Activated naive CD4-positive, alpha-beta T cell treated with anti-CD3 and anti-CD28 coated beads for 36 hours (primary cell): ENCODE measurements at regions not wholly inside any gene's neighbourhood (a gene's known extent, or its start where the extent isn't known, plus 50 kb on each side); places are given as distances from the start of the nearest gene placed in this dataset.

Source experiments
- CTCF ChIA-PET: fragments of 350-600 bp; sonication (Branson Sonifier 250); formaldehyde crosslinking; loops from one replicate; lab custom pipeline; 2021; ENCODE audit warnings: antibody characterized with exemption; lab: Charles Lee
- DNase-seq: peaks from one replicate; pipeline ENCODE4 v3.0.0-alpha.2; 2020
- H3K27ac Mint-ChIP-seq: one replicate; pipeline ENCODE4 v1.8.0; 2021; ENCODE audit warnings: mild to moderate bottlenecking, mixed read lengths
- H3K27me3 Mint-ChIP-seq: one replicate; pipeline ENCODE4 v1.8.0; 2021; ENCODE audit warnings: low read depth, mixed read lengths
- H3K36me3 Mint-ChIP-seq: one replicate; pipeline ENCODE4 v1.8.0; 2021; ENCODE audit warnings: low read depth, mixed read lengths
- H3K4me1 Mint-ChIP-seq: one replicate; pipeline ENCODE4 v1.8.0; 2021; ENCODE audit warnings: low read depth, mixed read lengths
- H3K4me3 Mint-ChIP-seq: one replicate; pipeline ENCODE4 v1.8.0; 2021; ENCODE audit warnings: mild to moderate bottlenecking, moderate library complexity, mixed read lengths
- H3K9me3 Mint-ChIP-seq: one replicate; pipeline ENCODE4 v1.8.0; 2021; ENCODE audit warnings: mixed read lengths
- intact Hi-C: fragments of 100-400 bp; cut with micrococcal nuclease; formaldehyde crosslinking; loops from one replicate; pipeline ENCODE4 v1.15.1; 2023

DNA sequence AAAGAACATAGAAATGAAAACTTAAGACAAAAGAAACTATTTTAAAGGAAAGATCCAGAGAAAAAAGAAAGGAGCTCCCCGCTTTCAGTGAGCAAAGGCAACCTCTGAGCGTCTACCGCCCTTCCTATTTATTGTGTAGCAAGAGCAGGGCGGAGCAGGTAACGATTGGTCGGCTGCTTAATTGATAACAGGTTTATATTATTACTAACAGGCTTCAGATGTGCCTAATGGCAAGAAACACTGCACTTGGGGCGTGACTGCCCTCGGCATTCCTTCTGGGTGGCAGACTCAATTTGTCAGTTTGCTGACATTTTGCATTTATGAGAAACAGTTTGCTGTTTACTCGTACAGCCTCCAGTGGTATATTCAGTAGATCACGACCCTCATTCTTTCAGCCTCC lies 482.7 kb upstream of the C9orf72 start:
- intact Hi-C loops = no loop called here
- Mint-ChIP-seq H3K4me1 (no peaks in the 10 kb centered on the region), H3K36me3 (no peaks in the 10 kb centered on the region), H3K9me3 (no peaks in the 10 kb centered on the region), H3K27ac (no peak overlapping the region), H3K27me3 (no peaks in the 10 kb centered on the region), H3K4me3 (no peak overlapping the region)
- DNase-seq = no peak
- CTCF ChIA-PET = no interaction called here

- intact Hi-C loops = no loop called here
- CTCF ChIA-PET = no interaction called here
- H3K27me3 Mint-ChIP-seq = no peaks in the 10 kb centered on the region
- DNase-seq = no peak
- H3K4me3 Mint-ChIP-seq = no peak overlapping the region
- no peaks in the 10 kb centered on the region for H3K9me3 Mint-ChIP-seq
- no peaks in the 10 kb centered on the region for H3K36me3 Mint-ChIP-seq
- no peaks in the 10 kb centered on the region for H3K4me1 Mint-ChIP-seq
- no peak overlapping the region for H3K27ac Mint-ChIP-seq
Measured at GRCh38 chr9:28056466-28056865, 483.2 kb upstream of the C9orf72 start.

DNA sequence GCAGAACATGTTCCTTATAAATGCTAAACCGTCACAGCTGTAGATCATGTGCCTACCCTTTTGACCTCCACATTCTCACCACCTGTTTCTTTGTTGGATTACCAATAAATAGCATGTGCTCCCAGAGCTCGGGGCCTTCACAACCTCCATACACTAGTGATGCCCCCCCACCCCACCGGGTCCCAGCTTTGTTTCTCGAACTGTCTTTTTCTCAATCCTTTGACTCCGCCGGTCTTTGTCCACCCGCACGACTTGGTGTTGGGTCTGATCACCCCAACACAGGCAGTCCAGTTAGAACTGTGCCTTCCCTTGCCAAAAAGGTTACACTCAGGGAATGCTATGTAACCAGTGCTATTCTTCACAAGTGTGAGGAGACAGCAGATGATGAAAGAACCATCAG lies 485.9 kb upstream of the C9orf72 start:
- Mint-ChIP-seq H3K9me3 (no peaks in the 10 kb centered on the region), H3K36me3 (no peaks in the 10 kb centered on the region), H3K27me3 (no peaks in the 10 kb centered on the region), H3K27ac (no peak overlapping the region), H3K4me1 (no peaks in the 10 kb centered on the region), H3K4me3 (no peak overlapping the region)
- CTCF ChIA-PET = interaction anchor here (0.6 kb wide), 1 partner anchor 23 kb away, joined by 4 read pairs; no protein-coding TSS in a partner anchor
- intact Hi-C loops = no loop called here
- no peak for DNase-seq

DNA sequence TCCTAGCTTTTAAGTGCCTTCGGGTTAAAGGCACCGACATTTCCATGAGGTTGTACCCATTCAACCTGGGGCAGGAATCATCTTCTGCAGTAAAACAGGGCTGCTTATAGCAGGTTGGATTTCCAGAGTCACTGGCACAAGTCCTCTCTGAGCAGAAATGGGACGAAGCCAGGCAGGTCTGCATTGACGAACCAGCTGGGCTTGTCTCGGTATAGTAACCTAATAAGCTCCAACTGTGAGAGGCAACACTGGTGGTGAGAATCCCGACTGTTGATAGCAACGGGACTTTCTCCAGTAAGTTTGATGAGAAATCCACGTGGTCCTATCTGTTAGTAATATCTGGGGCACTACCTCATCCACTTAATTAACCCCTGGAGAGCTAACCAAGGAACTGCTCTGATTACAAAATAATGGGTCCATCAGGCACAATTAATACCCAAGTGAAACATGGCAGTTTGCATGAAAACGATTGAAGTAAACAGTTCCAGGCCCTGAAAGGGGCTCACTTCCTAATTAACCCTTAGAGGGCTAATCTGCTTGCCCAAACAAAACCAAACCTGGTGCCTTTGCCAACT lies 491.0 kb upstream of the C9orf72 start:
- Mint-ChIP-seq H3K4me1 (no peaks in the 10 kb centered on the region), H3K4me3 (no peak overlapping the region), H3K36me3 (no peaks in the 10 kb centered on the region), H3K27me3 (no peaks in the 10 kb centered on the region), H3K27ac (no peak overlapping the region), H3K9me3 (no peaks in the 10 kb centered on the region)
- CTCF ChIA-PET = no interaction called here
- no peak for DNase-seq
- intact Hi-C loops = no loop called here

GRCh38 chr9:28073270-28073669 lies 500.0 kb upstream of the C9orf72 start:
- DNase-seq = peak; percentile 12
- H3K4me3 Mint-ChIP-seq = no peak overlapping the region
- no peak overlapping the region for H3K27ac Mint-ChIP-seq
- no peaks in the 10 kb centered on the region for H3K27me3 Mint-ChIP-seq
- CTCF ChIA-PET = interaction anchor here (0.5 to 1.4 kb wide), 2 partner anchors 139 to 307 kb away, joined by 3 to 4 read pairs; no protein-coding TSS in a partner anchor
- intact Hi-C loops = loop anchor here (1.0 kb wide), 1 partner anchor 347 kb away; no protein-coding TSS in a partner anchor
- no peaks in the 10 kb centered on the region for H3K9me3 Mint-ChIP-seq
- no peaks in the 10 kb centered on the region for H3K4me1 Mint-ChIP-seq
- H3K36me3 Mint-ChIP-seq = no peaks in the 10 kb centered on the region

DNA sequence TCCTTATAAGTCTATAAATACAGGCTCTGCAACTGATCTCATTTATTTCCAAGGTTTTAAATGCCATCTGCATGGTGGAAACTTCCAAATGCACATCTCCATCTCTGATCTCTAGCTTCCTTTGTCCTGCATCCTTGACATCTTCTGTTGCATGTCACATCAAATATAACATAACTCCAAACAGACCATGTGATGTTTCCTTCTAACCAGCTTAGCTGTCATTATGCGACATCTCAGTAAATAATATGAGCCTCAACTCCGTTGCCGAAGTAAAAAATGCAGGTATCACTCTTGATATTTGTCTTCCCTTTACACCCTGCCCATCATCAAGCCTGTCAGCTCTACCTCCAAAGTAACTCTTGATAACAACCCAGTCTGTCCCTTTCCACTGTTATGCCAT lies 506.4 kb upstream of the C9orf72 start:
- CTCF ChIA-PET = no interaction called here
- no peak overlapping the region for H3K27ac Mint-ChIP-seq
- no peaks in the 10 kb centered on the region for H3K36me3 Mint-ChIP-seq
- no peaks in the 10 kb centered on the region for H3K4me1 Mint-ChIP-seq
- H3K9me3 Mint-ChIP-seq = no peaks in the 10 kb centered on the region
- H3K27me3 Mint-ChIP-seq = no peaks in the 10 kb centered on the region
- DNase-seq = no peak
- no peak overlapping the region for H3K4me3 Mint-ChIP-seq
- intact Hi-C loops = no loop called here

DNA sequence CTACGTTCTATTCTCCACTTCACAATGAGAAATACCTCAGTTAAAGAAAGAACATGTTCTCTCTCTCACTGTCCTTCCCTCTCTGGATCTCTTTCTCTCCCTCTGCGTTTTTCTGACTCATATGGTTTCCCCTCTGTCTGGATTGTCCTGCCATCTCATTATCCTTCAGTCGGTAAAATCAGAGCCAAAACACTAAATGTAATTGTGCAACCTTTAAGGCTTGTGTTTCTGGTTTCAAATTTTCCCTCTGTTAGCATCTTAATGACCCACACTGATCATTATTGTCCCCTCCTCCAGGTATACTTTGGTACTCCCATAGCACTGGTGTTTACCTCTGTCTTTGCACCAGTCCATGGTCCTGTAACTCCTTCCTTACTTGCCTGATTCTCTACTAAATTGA lies 509.4 kb upstream of the C9orf72 start:
- Mint-ChIP-seq H3K27ac (no peak overlapping the region), H3K27me3 (no peaks in the 10 kb centered on the region), H3K9me3 (no peaks in the 10 kb centered on the region), H3K4me1 (no peaks in the 10 kb centered on the region), H3K4me3 (no peak overlapping the region), H3K36me3 (no peaks in the 10 kb centered on the region)
- CTCF ChIA-PET = interaction anchor here (0.8 kb wide), 1 partner anchor 23 kb away, joined by 4 read pairs; no protein-coding TSS in a partner anchor
- intact Hi-C loops = no loop called here
- no peak for DNase-seq

DNA sequence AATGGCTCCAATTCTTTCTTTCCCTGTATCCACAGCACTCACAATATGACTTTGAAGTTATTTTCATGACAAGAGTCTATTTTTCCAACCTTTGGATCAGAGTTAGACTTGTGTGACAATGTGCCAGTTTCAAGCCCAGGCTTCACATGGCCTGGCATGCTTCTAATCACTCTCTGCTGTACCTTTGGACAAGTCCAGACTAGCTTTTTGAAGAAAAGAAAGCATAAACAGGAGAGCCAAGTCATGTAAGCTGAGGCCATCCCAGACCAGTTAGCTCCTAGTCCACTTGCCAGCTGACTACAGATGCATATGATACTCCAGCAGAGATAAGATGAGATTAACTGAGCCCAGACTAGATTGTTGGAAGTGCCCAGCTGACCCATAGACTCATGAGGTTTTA lies 513.6 kb upstream of the C9orf72 start:
- CTCF ChIA-PET = no interaction called here
- no peak overlapping the region for H3K27ac Mint-ChIP-seq
- peaks cover 4% of the 10 kb centered on the region for H3K9me3 Mint-ChIP-seq
- H3K4me1 Mint-ChIP-seq = no peaks in the 10 kb centered on the region
- H3K27me3 Mint-ChIP-seq = no peaks in the 10 kb centered on the region
- H3K36me3 Mint-ChIP-seq = no peaks in the 10 kb centered on the region
- intact Hi-C loops = no loop called here
- DNase-seq = no peak
- no peak overlapping the region for H3K4me3 Mint-ChIP-seq

- H3K9me3 Mint-ChIP-seq = peaks cover 7% of the 10 kb centered on the region
- no peak for DNase-seq
- H3K4me1 Mint-ChIP-seq = no peaks in the 10 kb centered on the region
- H3K27ac Mint-ChIP-seq = no peak overlapping the region
- no peaks in the 10 kb centered on the region for H3K36me3 Mint-ChIP-seq
- no peaks in the 10 kb centered on the region for H3K27me3 Mint-ChIP-seq
- CTCF ChIA-PET = no interaction called here
- H3K4me3 Mint-ChIP-seq = no peak overlapping the region
- intact Hi-C loops = no loop called here
Measured at GRCh38 chr9:28092981-28093936, 520.0 kb upstream of the C9orf72 start.

DNA sequence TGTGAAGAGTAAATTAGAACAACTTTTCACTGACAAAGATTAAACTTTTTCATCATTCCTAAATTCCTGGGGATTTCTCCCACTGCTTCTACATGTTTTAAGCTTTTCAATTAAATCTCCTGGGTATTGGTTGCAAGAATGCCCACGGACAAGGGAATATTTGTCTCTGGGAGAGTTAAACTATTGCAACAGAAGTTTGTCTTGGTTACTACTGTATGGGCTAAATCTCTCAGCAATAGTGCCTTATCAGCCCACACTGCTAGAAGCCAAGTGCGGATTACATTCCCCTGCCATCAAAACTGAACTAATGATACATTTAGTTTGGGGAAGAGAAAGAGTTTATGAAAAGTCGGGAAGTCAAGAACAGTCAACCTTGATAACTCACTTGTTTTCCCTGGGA lies 528.2 kb upstream of the C9orf72 start:
- no peak for DNase-seq
- Mint-ChIP-seq H3K27me3 (no peaks in the 10 kb centered on the region), H3K36me3 (no peaks in the 10 kb centered on the region), H3K27ac (no peak overlapping the region), H3K9me3 (peaks cover 2% of the 10 kb centered on the region), H3K4me3 (no peak overlapping the region), H3K4me1 (no peaks in the 10 kb centered on the region)
- intact Hi-C loops = no loop called here
- CTCF ChIA-PET = no interaction called here

GRCh38 chr9:28105001-28105400 lies 531.7 kb upstream of the C9orf72 start:
- H3K4me3 Mint-ChIP-seq = no peak overlapping the region
- H3K36me3 Mint-ChIP-seq = no peaks in the 10 kb centered on the region
- no peak overlapping the region for H3K27ac Mint-ChIP-seq
- intact Hi-C loops = no loop called here
- H3K9me3 Mint-ChIP-seq = peaks cover 3% of the 10 kb centered on the region
- H3K4me1 Mint-ChIP-seq = no peaks in the 10 kb centered on the region
- H3K27me3 Mint-ChIP-seq = no peaks in the 10 kb centered on the region
- CTCF ChIA-PET = interaction anchor here (0.7 kb wide), 1 partner anchor 233 kb away, joined by 5 read pairs; no protein-coding TSS in a partner anchor
- DNase-seq = no peak

- CTCF ChIA-PET = no interaction called here
- Mint-ChIP-seq H3K9me3 (no peaks in the 10 kb centered on the region), H3K4me3 (no peak overlapping the region), H3K36me3 (no peaks in the 10 kb centered on the region), H3K27ac (no peak overlapping the region), H3K27me3 (no peaks in the 10 kb centered on the region), H3K4me1 (no peaks in the 10 kb centered on the region)
- no peak for DNase-seq
- intact Hi-C loops = no loop called here
Measured at GRCh38 chr9:28120184-28120583, 546.9 kb upstream of the C9orf72 start.

DNA sequence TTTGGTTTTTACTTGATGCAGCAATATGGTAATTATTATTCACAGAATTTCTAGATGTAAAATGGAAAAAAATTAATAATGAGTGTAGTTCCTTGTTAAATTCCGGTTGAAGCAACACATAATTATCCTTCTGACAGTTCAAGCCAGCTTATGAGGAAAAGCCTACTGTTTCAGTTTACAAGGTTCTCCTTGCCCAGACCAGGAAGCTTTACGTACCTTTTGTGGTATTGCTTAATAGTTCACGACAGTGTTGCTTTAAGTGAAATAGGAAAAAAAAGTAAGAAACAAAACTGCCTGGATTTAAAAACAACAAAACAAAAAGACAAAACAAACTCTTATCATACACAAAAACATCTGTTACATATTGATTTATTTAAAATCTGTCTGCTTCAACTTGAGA lies 547.3 kb upstream of the C9orf72 start:
- CTCF ChIA-PET = no interaction called here
- no peaks in the 10 kb centered on the region for H3K4me1 Mint-ChIP-seq
- H3K9me3 Mint-ChIP-seq = no peaks in the 10 kb centered on the region
- no peaks in the 10 kb centered on the region for H3K27me3 Mint-ChIP-seq
- H3K4me3 Mint-ChIP-seq = no peak overlapping the region
- DNase-seq = no peak
- H3K27ac Mint-ChIP-seq = no peak overlapping the region
- intact Hi-C loops = no loop called here
- H3K36me3 Mint-ChIP-seq = no peaks in the 10 kb centered on the region
